ENCODE measurements at regions not wholly inside any gene's neighbourhood (a gene's known extent, or its start where the extent isn't known, plus 50 kb on each side); places are given as distances from the start of the nearest gene placed in this dataset.

DNA sequence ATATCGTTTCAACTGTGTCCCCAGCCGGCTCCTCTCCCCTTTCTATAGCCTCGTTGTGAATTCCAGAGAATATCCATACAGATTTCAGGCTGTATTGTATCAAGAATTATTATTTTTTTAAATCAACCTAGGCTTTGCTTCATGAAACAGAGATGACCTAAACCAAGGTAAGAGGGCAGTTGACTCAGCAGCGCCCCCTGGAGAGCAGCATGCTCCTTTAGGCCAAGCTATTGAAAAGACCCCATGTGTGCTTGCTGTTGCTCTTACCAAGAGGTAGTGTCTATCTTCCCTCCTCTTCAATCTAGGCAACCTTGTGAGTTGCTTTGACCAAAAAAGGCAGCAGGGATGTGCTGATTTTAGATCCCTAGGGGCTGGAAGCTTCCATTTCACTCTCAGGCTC is 426.7 kb upstream of the SMIM21 start:
- Histone ChIP-seq H3K36me3 (ENCODE audit: control insufficient read depth, insufficient read depth, low read length) (no peaks in the 10 kb centered on the region), H3K9ac (ENCODE audit: insufficient read depth, low read length) (no peak overlapping the region), H3K27me3 (ENCODE audit: control insufficient read depth, insufficient read depth, low read length) (no peaks in the 10 kb centered on the region), H3K9me3 (ENCODE audit: control insufficient read depth, insufficient read depth, low read depth, low read length) (no peaks in the 10 kb centered on the region), H3K4me3 (replicated peaks in 1 of 4; ENCODE audit: control extremely low read depth in 1 of 4, insufficient read depth in 1 of 4, low read depth in 3 of 4, low read length in 4 of 4) (no peak overlapping the region), H2AFZ (ENCODE audit: low read length) (no peak overlapping the region), H3K27ac (ENCODE audit: insufficient read depth, low read length) (no peak overlapping the region), H3K4me1 (ENCODE audit: control insufficient read depth, extremely low read depth, insufficient read depth, low read length) (no peaks in the 10 kb centered on the region), H3K79me2 (ENCODE audit: control insufficient read depth, insufficient read depth, low read length) (no peaks in the 10 kb centered on the region), H4K20me1 (ENCODE audit: control insufficient read depth, extremely low read depth, insufficient read depth, low read length) (no peaks in the 10 kb centered on the region), H3K4me2 (ENCODE audit: extremely low read depth, insufficient read depth, low read length) (no peak overlapping the region)
- TF ChIP-seq EZH2 (IDR thresholded peaks at IDR 0.05; ENCODE audit: low read length, missing control alignments) = no peak
- TF ChIP-seq, protein P1, sequence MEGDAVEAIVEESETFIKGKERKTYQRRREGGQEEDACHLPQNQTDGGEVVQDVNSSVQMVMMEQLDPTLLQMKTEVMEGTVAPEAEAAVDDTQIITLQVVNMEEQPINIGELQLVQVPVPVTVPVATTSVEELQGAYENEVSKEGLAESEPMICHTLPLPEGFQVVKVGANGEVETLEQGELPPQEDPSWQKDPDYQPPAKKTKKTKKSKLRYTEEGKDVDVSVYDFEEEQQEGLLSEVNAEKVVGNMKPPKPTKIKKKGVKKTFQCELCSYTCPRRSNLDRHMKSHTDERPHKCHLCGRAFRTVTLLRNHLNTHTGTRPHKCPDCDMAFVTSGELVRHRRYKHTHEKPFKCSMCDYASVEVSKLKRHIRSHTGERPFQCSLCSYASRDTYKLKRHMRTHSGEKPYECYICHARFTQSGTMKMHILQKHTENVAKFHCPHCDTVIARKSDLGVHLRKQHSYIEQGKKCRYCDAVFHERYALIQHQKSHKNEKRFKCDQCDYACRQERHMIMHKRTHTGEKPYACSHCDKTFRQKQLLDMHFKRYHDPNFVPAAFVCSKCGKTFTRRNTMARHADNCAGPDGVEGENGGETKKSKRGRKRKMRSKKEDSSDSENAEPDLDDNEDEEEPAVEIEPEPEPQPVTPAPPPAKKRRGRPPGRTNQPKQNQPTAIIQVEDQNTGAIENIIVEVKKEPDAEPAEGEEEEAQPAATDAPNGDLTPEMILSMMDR (conservative IDR thresholded peaks at IDR 0.05 in 1 of 2, IDR thresholded peaks at IDR 0.05 in 1 of 2; ENCODE audit: low read depth in 1 of 2, low read length in 2 of 2) = peak in 1 of 2 donors; percentile 13
- DNase-seq (ENCODE audit: low read depth in 2 of 2) = no peak

DNA sequence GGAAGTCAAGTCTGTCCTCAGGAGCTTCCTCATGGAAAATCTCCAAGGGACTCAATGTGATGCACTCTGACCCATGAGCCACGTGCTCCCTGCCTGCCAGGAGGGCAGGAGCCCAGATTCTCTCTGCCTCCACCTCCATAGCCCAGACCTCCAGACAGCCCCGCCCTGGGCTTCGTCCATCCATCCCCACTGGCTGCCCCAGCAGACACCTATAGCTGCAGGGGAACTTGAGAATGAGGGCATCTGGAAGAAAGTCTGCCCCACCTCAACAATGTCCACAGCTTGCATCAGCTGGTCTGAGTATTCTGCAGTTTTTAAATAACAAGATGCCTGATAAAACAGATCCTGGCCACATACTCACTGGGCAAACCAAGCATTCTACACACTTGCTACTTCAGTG is 418.8 kb upstream of the SMIM21 start:
- DNase-seq (ENCODE audit: low read depth in 2 of 2) = no peak
- Histone ChIP-seq H3K79me2 (ENCODE audit: control insufficient read depth, insufficient read depth, low read length) (no peaks in the 10 kb centered on the region), H3K27me3 (ENCODE audit: control insufficient read depth, insufficient read depth, low read length) (no peaks in the 10 kb centered on the region), H3K4me1 (ENCODE audit: control insufficient read depth, extremely low read depth, insufficient read depth, low read length) (no peaks in the 10 kb centered on the region), H3K4me2 (ENCODE audit: extremely low read depth, insufficient read depth, low read length) (no peak overlapping the region), H3K9ac (ENCODE audit: insufficient read depth, low read length) (no peak overlapping the region), H4K20me1 (ENCODE audit: control insufficient read depth, extremely low read depth, insufficient read depth, low read length) (no peaks in the 10 kb centered on the region), H2AFZ (ENCODE audit: low read length) (no peak overlapping the region), H3K36me3 (ENCODE audit: control insufficient read depth, insufficient read depth, low read length) (no peaks in the 10 kb centered on the region), H3K9me3 (ENCODE audit: control insufficient read depth, insufficient read depth, low read depth, low read length) (no peaks in the 10 kb centered on the region), H3K4me3 (replicated peaks in 1 of 4; ENCODE audit: control extremely low read depth in 1 of 4, insufficient read depth in 1 of 4, low read depth in 3 of 4, low read length in 4 of 4) (no peak overlapping the region), H3K27ac (ENCODE audit: insufficient read depth, low read length) (no peak overlapping the region)
- TF ChIP-seq EZH2 (IDR thresholded peaks at IDR 0.05; ENCODE audit: low read length, missing control alignments) = no peak
- TF ChIP-seq, protein P1 (conservative IDR thresholded peaks at IDR 0.05 in 1 of 2, IDR thresholded peaks at IDR 0.05 in 1 of 2; ENCODE audit: low read depth in 1 of 2, low read length in 2 of 2) = no peak

DNA sequence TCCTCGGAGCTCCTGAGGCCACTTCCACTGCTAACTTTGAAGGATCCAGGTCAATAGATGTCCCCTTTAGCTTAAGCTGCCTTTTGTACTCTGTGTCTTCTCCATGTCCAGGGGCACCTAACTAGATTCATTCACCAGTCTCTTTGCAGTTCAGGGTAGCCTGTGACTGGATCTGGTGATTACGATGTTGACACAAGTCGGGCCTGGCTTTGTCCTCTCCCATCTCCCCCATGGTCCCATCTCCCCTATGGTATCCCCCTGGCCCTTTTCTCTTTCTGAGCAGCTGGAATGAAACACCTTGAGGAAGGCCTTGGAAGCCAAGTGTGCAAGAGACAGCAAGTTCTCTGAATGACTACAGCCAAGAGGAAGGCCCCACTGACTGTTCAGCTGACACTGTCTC is 417.9 kb upstream of the SMIM21 start:
- no peak overlapping the region for H3K4me3 ChIP-seq (replicated peaks in 1 of 4; ENCODE audit: control extremely low read depth in 1 of 4, insufficient read depth in 1 of 4, low read depth in 3 of 4, low read length in 4 of 4)
- H3K36me3 ChIP-seq (ENCODE audit: control insufficient read depth, insufficient read depth, low read length) = no peaks in the 10 kb centered on the region
- no peaks in the 10 kb centered on the region for H4K20me1 ChIP-seq (ENCODE audit: control insufficient read depth, extremely low read depth, insufficient read depth, low read length)
- H3K4me1 ChIP-seq (ENCODE audit: control insufficient read depth, extremely low read depth, insufficient read depth, low read length) = no peaks in the 10 kb centered on the region
- DNase-seq (ENCODE audit: low read depth in 2 of 2) = no peak
- TF ChIP-seq, protein P1 (conservative IDR thresholded peaks at IDR 0.05 in 1 of 2, IDR thresholded peaks at IDR 0.05 in 1 of 2; ENCODE audit: low read depth in 1 of 2, low read length in 2 of 2) = no peak
- TF ChIP-seq EZH2 (IDR thresholded peaks at IDR 0.05; ENCODE audit: low read length, missing control alignments) = no peak
- H3K9me3 ChIP-seq (ENCODE audit: control insufficient read depth, insufficient read depth, low read depth, low read length) = no peaks in the 10 kb centered on the region
- no peaks in the 10 kb centered on the region for H3K79me2 ChIP-seq (ENCODE audit: control insufficient read depth, insufficient read depth, low read length)
- no peaks in the 10 kb centered on the region for H3K27me3 ChIP-seq (ENCODE audit: control insufficient read depth, insufficient read depth, low read length)
- no peak overlapping the region for H3K4me2 ChIP-seq (ENCODE audit: extremely low read depth, insufficient read depth, low read length)
- H3K27ac ChIP-seq (ENCODE audit: insufficient read depth, low read length) = no peak overlapping the region
- H3K9ac ChIP-seq (ENCODE audit: insufficient read depth, low read length) = no peak overlapping the region
- H2AFZ ChIP-seq (ENCODE audit: low read length) = no peak overlapping the region

Data from fibroblast of lung (primary cell).